ENCODE measurements at regions not wholly inside any gene's neighbourhood (a gene's known extent, or its start where the extent isn't known, plus 50 kb on each side); places are given as distances from the start of the nearest gene placed in this dataset.

GRCh38 chr1:63010913-63011660 is 227.2 kb downstream of the ATG4C start:
- TF ChIP-seq CTCF (IDR thresholded peaks at IDR 0.05; ENCODE audit: low read depth, low read length, missing control alignments), result no peak
- no peak for DNase-seq (ENCODE audit: low read depth)
- H3K4me3 ChIP-seq (ENCODE audit: low read depth, low read length), result no peak overlapping the region

GRCh38 chr1:63012339-63012738 is 228.4 kb downstream of the ATG4C start:
- no peak overlapping the region for H3K4me3 ChIP-seq (ENCODE audit: low read depth, low read length)
- TF ChIP-seq CTCF (IDR thresholded peaks at IDR 0.05; ENCODE audit: low read depth, low read length, missing control alignments), result no peak
- no peak for DNase-seq (ENCODE audit: low read depth)

GRCh38 chr1:63014267-63014666 is 230.3 kb downstream of the ATG4C start:
- DNase-seq (ENCODE audit: low read depth), result no peak
- no peak overlapping the region for H3K4me3 ChIP-seq (ENCODE audit: low read depth, low read length)
- no peak for TF ChIP-seq CTCF (IDR thresholded peaks at IDR 0.05; ENCODE audit: low read depth, low read length, missing control alignments)

- DNase-seq (ENCODE audit: low read depth), result no peak
- no peak for TF ChIP-seq CTCF (IDR thresholded peaks at IDR 0.05; ENCODE audit: low read depth, low read length, missing control alignments)
- H3K4me3 ChIP-seq (ENCODE audit: low read depth, low read length), result no peak overlapping the region
Measured at GRCh38 chr1:63022319-63022718, 238.4 kb downstream of the ATG4C start.

- no peak for DNase-seq (ENCODE audit: low read depth)
- H3K4me3 ChIP-seq (ENCODE audit: low read depth, low read length), result no peak overlapping the region
- TF ChIP-seq CTCF (IDR thresholded peaks at IDR 0.05; ENCODE audit: low read depth, low read length, missing control alignments), result no peak
Measured at GRCh38 chr1:63023171-63023570, 239.2 kb downstream of the ATG4C start.

- no peak overlapping the region for H3K4me3 ChIP-seq (ENCODE audit: low read depth, low read length)
- DNase-seq (ENCODE audit: low read depth), result no peak
- TF ChIP-seq CTCF (IDR thresholded peaks at IDR 0.05; ENCODE audit: low read depth, low read length, missing control alignments), result no peak
Measured at GRCh38 chr1:63023637-63024036, 239.7 kb downstream of the ATG4C start.

- no peak overlapping the region for H3K4me3 ChIP-seq (ENCODE audit: low read depth, low read length)
- no peak for DNase-seq (ENCODE audit: low read depth)
- no peak for TF ChIP-seq CTCF (IDR thresholded peaks at IDR 0.05; ENCODE audit: low read depth, low read length, missing control alignments)
Measured at GRCh38 chr1:63024132-63024531, 240.2 kb downstream of the ATG4C start.
